SK-N-SH treated with all-trans-retinoic acid at 6 μM for 48 hours (cell line): ENCODE measurements at regions not wholly inside any gene's neighbourhood (a gene's known extent, or its start where the extent isn't known, plus 50 kb on each side); places are given as distances from the start of the nearest gene placed in this dataset.

Source experiments
- ATAC-seq: fragments of 200-7000 bp; cut with Tn5 transposase; 3 replicates; pipeline ENCODE4 v1.9.1; 2020; ENCODE audit warnings: mild to moderate bottlenecking, moderate library complexity
- ARNTL ChIP-seq: fragments of 450-650 bp; formaldehyde crosslinking; IDR thresholded peaks from 2 replicates; pipeline ENCODE4 v1.5.0; 2020; ENCODE audit warnings: low read depth, mild to moderate bottlenecking, moderate library complexity, borderline replicate concordance
- BACH2 ChIP-seq: fragments of 250-450 bp; sonication (Bioruptor Pico); IDR thresholded peaks from 2 replicates; pipeline ENCODE4 v1.9.0; 2021; ENCODE audit warnings: mild to moderate bottlenecking, borderline replicate concordance
- CREB5 ChIP-seq: fragments of 250-450 bp; sonication (Bioruptor Pico); IDR thresholded peaks from 2 replicates; pipeline ENCODE4 v1.5.1; 2020; ENCODE audit warnings: low read depth, mild to moderate bottlenecking, moderate library complexity
- CSDC2 ChIP-seq: fragments of 250-450 bp; sonication (Bioruptor Pico); IDR thresholded peaks from 2 replicates; pipeline ENCODE4 v1.5.0; 2020; ENCODE audit warnings: mild to moderate bottlenecking, moderate library complexity
- CSRNP3 ChIP-seq: fragments of 250-450 bp; sonication (Bioruptor Pico); IDR thresholded peaks from 2 replicates; pipeline ENCODE4 v1.5.1; 2021; ENCODE audit warnings: mild to moderate bottlenecking, moderate library complexity
- ESRRG ChIP-seq: fragments of 250-450 bp; sonication (Bioruptor Pico); IDR thresholded peaks from 2 replicates; pipeline ENCODE4 v1.6.1; 2021; ENCODE audit warnings: mild to moderate bottlenecking
- GLIS3 ChIP-seq: fragments of 250-450 bp; sonication (Bioruptor Pico); IDR thresholded peaks from 2 replicates; pipeline ENCODE4 v1.5.0; 2020; ENCODE audit warnings: mild to moderate bottlenecking, moderate library complexity
- ISL1 ChIP-seq: fragments of 250-450 bp; sonication (Bioruptor Pico); IDR thresholded peaks from 2 replicates; pipeline ENCODE4 v2.1.2; 2022; ENCODE audit warnings: mild to moderate bottlenecking, moderate library complexity
- OSR1 ChIP-seq: fragments of 250-450 bp; sonication (Bioruptor Pico); IDR thresholded peaks from 2 replicates; pipeline ENCODE4 v1.8.0; 2022; ENCODE audit warnings: moderate library complexity, mild to moderate bottlenecking, inconsistent platforms
- PPARA ChIP-seq: fragments of 250-450 bp; sonication (Bioruptor Pico); IDR thresholded peaks from 2 replicates; pipeline ENCODE4 v1.5.0; 2020; ENCODE audit warnings: mild to moderate bottlenecking, borderline replicate concordance
- RARB ChIP-seq: fragments of 250-450 bp; sonication (Bioruptor Pico); IDR thresholded peaks from 2 replicates; pipeline ENCODE4 v1.8.0; 2021; ENCODE audit warnings: mild to moderate bottlenecking, moderate library complexity
- SNAI2 ChIP-seq: fragments of 250-450 bp; sonication (Bioruptor Pico); IDR thresholded peaks from 2 replicates; pipeline ENCODE4 v1.5.0; 2020; ENCODE audit warnings: mild to moderate bottlenecking, moderate library complexity
- TCF4 ChIP-seq: fragments of 250-450 bp; sonication (Bioruptor Pico); IDR thresholded peaks from 2 replicates; pipeline ENCODE4 v1.8.0; 2021; ENCODE audit warnings: mild to moderate bottlenecking, moderate library complexity, borderline replicate concordance
- TOX ChIP-seq: fragments of 250-450 bp; sonication (Bioruptor Pico); IDR thresholded peaks from 2 replicates; pipeline ENCODE4 v1.8.0; 2021; ENCODE audit warnings: mild to moderate bottlenecking, moderate library complexity, borderline replicate concordance
- TSHZ2 ChIP-seq: fragments of 250-450 bp; sonication (Bioruptor Pico); IDR thresholded peaks from 2 replicates; pipeline ENCODE4 v1.5.0; 2020; ENCODE audit warnings: mild to moderate bottlenecking, moderate library complexity
- ZC3H10 ChIP-seq: fragments of 250-450 bp; sonication (Bioruptor Pico); IDR thresholded peaks from 2 replicates; pipeline ENCODE4 v1.5.1; 2021; ENCODE audit warnings: mild to moderate bottlenecking, moderate library complexity
- ZFP3 ChIP-seq: fragments of 250-450 bp; sonication (Bioruptor Pico); IDR thresholded peaks from 2 replicates; pipeline ENCODE4 v1.5.0; 2020; ENCODE audit warnings: mild to moderate bottlenecking, moderate library complexity
- ZFP30 ChIP-seq: fragments of 450-650 bp; formaldehyde crosslinking; IDR thresholded peaks from 2 replicates; pipeline ENCODE4 v1.5.0; 2022; ENCODE audit warnings: mild to moderate bottlenecking, moderate library complexity
- ZNF565 ChIP-seq: fragments of 450-650 bp; formaldehyde crosslinking; conservative IDR thresholded peaks from 2 replicates; pipeline ENCODE4 v1.5.0; 2020; ENCODE audit warnings: low read depth, mild to moderate bottlenecking, moderate library complexity
- ZNF70 ChIP-seq: fragments of 450-650 bp; formaldehyde crosslinking; IDR thresholded peaks from 2 replicates; pipeline ENCODE4 v1.5.0; 2020; ENCODE audit warnings: mild to moderate bottlenecking, moderate library complexity
- ZNF8 ChIP-seq: fragments of 450-650 bp; formaldehyde crosslinking; IDR thresholded peaks from 2 replicates; pipeline ENCODE4 v1.5.0; 2020; ENCODE audit warnings: mild to moderate bottlenecking, moderate library complexity
- TF ChIP-seq, protein P1 (sequence below): fragments of 250-450 bp; sonication (Bioruptor Pico); IDR thresholded peaks from 2 replicates; pipeline ENCODE4 v1.8.0; 2021; ENCODE audit warnings: low read depth, mild to moderate bottlenecking, moderate library complexity, borderline replicate concordance

DNA sequence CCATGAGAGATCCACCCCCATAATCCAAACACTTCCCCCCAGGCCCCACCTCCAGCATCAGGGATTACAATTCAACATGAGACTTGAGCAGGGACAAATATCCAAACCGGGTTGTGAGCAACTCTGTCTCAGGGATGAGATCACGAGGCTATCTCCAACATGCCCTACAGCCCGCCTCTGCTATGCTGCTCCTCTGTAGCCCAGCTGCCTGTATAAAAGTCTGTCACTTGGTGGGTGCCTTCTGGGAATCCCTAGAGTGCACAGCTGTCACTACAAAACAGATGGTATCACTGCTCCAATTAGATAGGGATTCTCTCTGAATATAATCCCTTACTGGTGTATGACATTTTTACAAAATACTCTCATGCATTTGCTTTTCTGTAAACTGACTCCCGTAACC lies 114.9 kb upstream of the NANOS1 start:
- no peak; the same call in 2 of the 3 replicates for ATAC-seq
- TF ChIP-seq CSDC2 (CRISPR knock-in tag) (no peak), ZFP30 (no peak), TSHZ2 (no peak), TOX (CRISPR knock-in tag) (no peak), SNAI2 (CRISPR knock-in tag) (no peak), BACH2 (CRISPR knock-in tag) (no peak), OSR1 (CRISPR knock-in tag) (no peak)
- TF ChIP-seq, all 23 proteins: peak for 0

DNA sequence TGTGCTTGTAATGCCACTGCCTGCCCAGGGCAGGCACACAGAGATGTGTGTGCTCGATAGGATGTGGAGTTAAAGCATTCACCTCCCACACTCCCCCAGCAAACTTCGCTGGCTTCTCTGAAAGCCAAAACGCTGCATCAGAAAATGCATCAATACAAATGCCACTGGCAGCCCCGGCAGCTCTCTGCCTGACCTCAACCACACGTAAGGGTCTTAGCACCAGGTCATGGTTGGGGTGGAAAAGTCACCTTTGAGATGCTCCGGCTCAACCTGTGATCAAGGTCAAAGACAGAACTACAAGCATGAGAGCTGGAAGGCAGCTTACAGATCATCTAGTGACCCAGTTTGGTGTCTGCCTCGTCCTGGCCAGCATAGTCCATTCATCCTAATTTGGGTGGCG lies 114.4 kb upstream of the NANOS1 start:
- no peak for ATAC-seq
- no peak for TF ChIP-seq TOX (CRISPR knock-in tag)
- no peak for TF ChIP-seq TCF4
- TF ChIP-seq ZNF565, result no peak
- no peak for TF ChIP-seq ZFP30
- TF ChIP-seq CREB5 (CRISPR knock-in tag), result no peak
- TF ChIP-seq CSRNP3 (CRISPR knock-in tag), result no peak
- TF ChIP-seq ZNF8 (CRISPR knock-in tag), result no peak
- TF ChIP-seq GLIS3, result no peak
- no peak for TF ChIP-seq ESRRG (CRISPR knock-in tag)
- TF ChIP-seq PPARA, result no peak
- TF ChIP-seq ZC3H10 (CRISPR knock-in tag), result no peak
- TF ChIP-seq OSR1 (CRISPR knock-in tag), result no peak
- TF ChIP-seq CSDC2 (CRISPR knock-in tag), result no peak
- no peak for TF ChIP-seq ZFP3
- no peak for TF ChIP-seq ZNF70 (CRISPR knock-in tag)
- no peak for TF ChIP-seq BACH2 (CRISPR knock-in tag)
- no peak for TF ChIP-seq ARNTL
- TF ChIP-seq RARB, result no peak
- TF ChIP-seq, protein P1, sequence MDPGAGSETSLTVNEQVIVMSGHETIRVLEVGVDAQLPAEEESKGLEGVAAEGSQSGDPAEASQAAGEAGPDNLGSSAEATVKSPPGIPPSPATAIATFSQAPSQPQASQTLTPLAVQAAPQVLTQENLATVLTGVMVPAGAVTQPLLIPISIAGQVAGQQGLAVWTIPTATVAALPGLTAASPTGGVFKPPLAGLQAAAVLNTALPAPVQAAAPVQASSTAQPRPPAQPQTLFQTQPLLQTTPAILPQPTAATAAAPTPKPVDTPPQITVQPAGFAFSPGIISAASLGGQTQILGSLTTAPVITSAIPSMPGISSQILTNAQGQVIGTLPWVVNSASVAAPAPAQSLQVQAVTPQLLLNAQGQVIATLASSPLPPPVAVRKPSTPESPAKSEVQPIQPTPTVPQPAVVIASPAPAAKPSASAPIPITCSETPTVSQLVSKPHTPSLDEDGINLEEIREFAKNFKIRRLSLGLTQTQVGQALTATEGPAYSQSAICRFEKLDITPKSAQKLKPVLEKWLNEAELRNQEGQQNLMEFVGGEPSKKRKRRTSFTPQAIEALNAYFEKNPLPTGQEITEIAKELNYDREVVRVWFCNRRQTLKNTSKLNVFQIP (CRISPR knock-in tag), result no peak
- TF ChIP-seq ISL1 (CRISPR knock-in tag), result no peak

DNA sequence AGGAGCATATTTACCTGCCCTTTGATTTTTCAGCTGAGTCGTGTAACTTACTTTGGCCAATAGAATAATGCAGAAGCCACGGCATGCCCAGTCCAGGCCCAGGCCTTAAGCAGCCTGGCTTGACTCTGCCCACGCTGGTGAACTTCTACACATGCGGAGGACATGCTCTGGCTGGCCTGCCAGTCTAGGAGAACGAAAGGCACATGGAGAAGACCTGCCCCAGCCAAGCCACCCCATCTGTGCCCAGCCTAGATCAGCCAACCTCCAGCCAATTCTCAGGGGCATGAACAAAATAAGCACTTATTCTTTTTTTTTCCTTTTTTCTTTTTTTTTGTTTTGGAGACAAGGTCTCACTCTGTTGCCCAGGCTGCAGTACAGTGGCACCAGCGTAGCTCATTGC lies 112.7 kb upstream of the NANOS1 start:
- ATAC-seq, result no peak
- no peak for TF ChIP-seq ZNF8 (CRISPR knock-in tag)
- TF ChIP-seq PPARA, result no peak
- TF ChIP-seq ZFP30, result no peak
- no peak for TF ChIP-seq ISL1 (CRISPR knock-in tag)
- TF ChIP-seq TSHZ2, result no peak
- TF ChIP-seq ZNF565, result no peak
